HUES48 (cell line): ENCODE measurements at regions not wholly inside any gene's neighbourhood (a gene's known extent, or its start where the extent isn't known, plus 50 kb on each side); places are given as distances from the start of the nearest gene placed in this dataset.

Experiments used
- H3K27ac ChIP-seq: one replicate; pipeline ENCODE4 v1.7.0; 2013; ENCODE audit warnings: low read depth, low read length, inconsistent platforms
- H3K27me3 ChIP-seq: 2 replicates; pipeline ENCODE4 v1.6.1; 2013; ENCODE audit warnings: mild to moderate bottlenecking, low read length; ENCODE audit not compliant: control insufficient read depth, insufficient read depth
- H3K36me3 ChIP-seq: 2 replicates; pipeline ENCODE4 v1.6.1; 2013; ENCODE audit warnings: low read length; ENCODE audit not compliant: control insufficient read depth, insufficient read depth
- H3K4me1 ChIP-seq: 2 replicates; pipeline ENCODE4 v1.6.1; 2013; ENCODE audit warnings: mild to moderate bottlenecking, low read length; ENCODE audit not compliant: control insufficient read depth, insufficient read depth
- H3K4me3 ChIP-seq: 2 replicates; pipeline ENCODE4 v1.5.1; 2013; ENCODE audit warnings: mild to moderate bottlenecking, low read depth, low read length
- H3K9ac ChIP-seq: 2 replicates; pipeline ENCODE4 v1.6.1; 2013; ENCODE audit warnings: mild to moderate bottlenecking, low read depth, low read length, moderate library complexity
- H3K9me3 ChIP-seq: 2 replicates; pipeline ENCODE4 v1.6.1; 2013; ENCODE audit warnings: low read length; ENCODE audit not compliant: control insufficient read depth, insufficient read depth

DNA sequence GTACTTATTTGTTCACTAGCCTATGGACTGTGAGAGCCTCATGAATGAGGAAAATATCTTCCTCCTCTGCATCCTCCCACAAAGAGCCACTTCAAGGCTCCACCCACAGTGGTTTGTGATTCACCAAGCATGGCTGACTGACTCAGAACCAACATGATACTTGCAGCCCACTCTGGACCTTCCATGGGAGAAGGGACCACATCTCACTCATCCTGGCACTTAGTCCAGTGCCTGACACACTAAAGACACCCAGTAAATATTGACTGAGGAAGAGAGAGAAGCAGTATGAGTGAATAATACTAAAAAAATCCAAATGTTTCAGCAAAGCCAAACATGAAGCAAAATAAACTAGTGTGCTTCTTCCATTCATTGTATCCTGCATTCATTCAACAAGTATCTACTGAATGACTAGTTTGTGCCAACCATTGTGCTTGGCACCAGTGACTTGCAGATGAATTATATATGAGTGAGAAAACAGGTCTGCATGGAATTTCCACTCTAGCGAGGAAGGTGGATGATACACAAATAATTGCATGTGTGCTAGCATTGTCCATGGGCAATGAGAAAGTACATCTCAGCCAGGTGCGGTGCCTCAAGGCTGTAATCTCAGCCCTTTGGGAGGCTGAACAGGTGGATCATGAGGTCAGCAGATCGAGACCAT lies 54.9 kb upstream of the BLID start:
- Histone ChIP-seq H3K4me1 (peaks cover 14% of the 10 kb centered on the region), H3K9ac (no peak overlapping the region), H3K36me3 (no peaks in the 10 kb centered on the region), H3K27ac (no peak overlapping the region), H3K4me3 (no peak overlapping the region), H3K9me3 (no peaks in the 10 kb centered on the region), H3K27me3 (no peaks in the 10 kb centered on the region)

DNA sequence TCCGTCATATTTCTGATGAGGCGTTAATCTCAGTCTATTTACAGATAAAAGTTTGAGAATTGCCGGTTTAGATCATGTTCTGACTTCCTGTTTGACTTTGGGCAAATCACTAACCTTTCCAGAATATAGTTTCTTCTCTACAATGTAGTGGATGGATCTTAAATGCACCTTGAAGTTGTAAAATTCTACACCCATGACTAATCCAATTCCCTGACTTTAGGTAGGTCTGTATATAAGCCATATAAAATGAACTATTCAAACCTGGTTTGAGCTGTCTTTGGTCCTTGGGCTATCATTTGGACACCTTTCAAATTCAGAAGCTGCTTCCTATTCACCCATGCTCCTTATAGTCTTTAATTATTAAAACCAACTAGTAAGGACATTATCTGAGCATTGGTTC lies 52.2 kb upstream of the BLID start:
- Histone ChIP-seq H3K27ac (no peak overlapping the region), H3K9ac (no peak overlapping the region), H3K4me3 (no peak overlapping the region), H3K4me1 (peaks cover 14% of the 10 kb centered on the region), H3K36me3 (no peaks in the 10 kb centered on the region), H3K27me3 (no peaks in the 10 kb centered on the region), H3K9me3 (no peaks in the 10 kb centered on the region)

DNA sequence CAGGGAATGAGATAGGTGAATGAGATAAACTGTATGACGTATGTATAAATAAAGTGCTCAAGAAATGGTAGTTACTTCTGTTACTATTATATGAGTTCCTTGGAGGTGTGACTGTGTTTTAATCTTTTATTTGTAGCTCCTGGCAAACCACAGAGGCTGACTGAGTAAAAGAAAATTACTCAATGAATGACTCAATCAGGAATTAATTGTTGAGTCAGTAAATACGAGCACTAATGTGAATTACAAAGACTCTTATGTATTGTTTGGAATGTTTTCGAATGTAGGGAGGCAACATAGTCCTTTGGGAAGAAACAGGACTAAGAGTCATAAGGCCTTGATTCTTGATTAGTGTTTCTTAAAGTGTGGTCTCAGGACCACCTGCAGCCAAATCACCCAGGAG lies 51.1 kb upstream of the BLID start:
- Histone ChIP-seq H3K27ac (no peak overlapping the region), H3K9me3 (no peaks in the 10 kb centered on the region), H3K4me1 (peaks cover 14% of the 10 kb centered on the region), H3K4me3 (no peak overlapping the region), H3K9ac (no peak overlapping the region), H3K36me3 (no peaks in the 10 kb centered on the region), H3K27me3 (no peaks in the 10 kb centered on the region)

DNA sequence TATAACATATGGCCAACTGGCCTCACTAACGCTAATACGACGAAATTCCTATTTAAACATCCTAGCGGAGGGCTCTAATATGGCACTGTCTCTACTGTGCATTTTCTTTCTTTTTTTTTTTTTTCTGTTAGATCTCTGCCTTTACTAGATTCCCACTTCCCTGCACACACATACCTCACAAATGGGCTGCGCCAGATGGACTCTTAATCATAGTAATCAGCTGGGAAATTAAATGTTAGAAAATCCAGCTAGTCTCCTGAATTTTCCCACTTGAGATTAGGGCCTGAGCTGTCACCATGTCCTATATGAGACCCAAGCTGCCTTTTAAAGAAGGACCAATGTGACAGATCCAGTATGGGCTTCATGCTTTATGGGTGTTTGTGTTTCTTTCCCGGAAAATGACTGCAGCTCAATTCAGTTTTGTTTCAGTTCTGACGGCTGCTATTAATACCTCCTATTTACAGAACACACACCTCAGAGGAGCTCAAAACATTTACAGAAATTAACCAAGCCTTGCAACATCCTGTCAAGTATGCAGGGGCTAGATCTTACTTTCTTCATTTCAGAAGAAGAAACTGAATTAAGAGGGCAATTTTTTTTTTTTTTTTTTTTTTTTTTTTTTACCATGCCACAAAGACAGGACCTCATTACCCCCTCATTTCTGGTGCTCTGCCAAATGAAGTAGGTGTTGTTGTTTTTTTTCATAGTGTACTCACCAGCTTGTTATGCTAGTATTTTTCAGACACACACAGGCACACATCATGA lies 49.8 kb upstream of the BLID start:
- Histone ChIP-seq H3K9ac (no peak overlapping the region), H3K27me3 (no peaks in the 10 kb centered on the region), H3K4me3 (no peak overlapping the region), H3K9me3 (no peaks in the 10 kb centered on the region), H3K4me1 (peaks cover 14% of the 10 kb centered on the region), H3K27ac (no peak overlapping the region), H3K36me3 (no peaks in the 10 kb centered on the region)
